GM13977 (cell line): ENCODE measurements at regions not wholly inside any gene's neighbourhood (a gene's known extent, or its start where the extent isn't known, plus 50 kb on each side); places are given as distances from the start of the nearest gene placed in this dataset.

ENCODE experiments used
- DNase-seq: peaks from one replicate; pipeline ENCODE4 v3.0.0; 2012; ENCODE audit warnings: low spot score
- CTCF ChIP-seq: IDR thresholded peaks from 2 replicates; pipeline ENCODE4 v1.5.1; 2012; ENCODE audit warnings: mild to moderate bottlenecking, control low read depth; ENCODE audit not compliant: insufficient read depth; ENCODE audit errors: extremely low read depth, missing control alignments
- in situ Hi-C: fragments of 300-500 bp; cut with MboI; formaldehyde crosslinking; loops from one replicate; pipeline ENCODE4 v1.12.0; 2022; ENCODE audit warnings: low sequenced_read_pairs, low pct_unique_long_range_greater_than_20kb, mixed read lengths, inconsistent platforms; ENCODE audit not compliant: unreplicated experiment

GRCh38 chr15:97443101-97443500, 517.4 kb upstream of the ARRDC4 start:
- no peak for DNase-seq
- no peak for TF ChIP-seq CTCF
- in situ Hi-C loops: no loop called here

GRCh38 chr15:97446138-97446537, 514.4 kb upstream of the ARRDC4 start:
- TF ChIP-seq CTCF: no peak
- no peak for DNase-seq
- in situ Hi-C loops: no loop called here

GRCh38 chr15:97456521-97457202, 503.8 kb upstream of the ARRDC4 start:
- DNase-seq: no peak
- in situ Hi-C loops: no loop called here
- no peak for TF ChIP-seq CTCF

- DNase-seq: no peak
- in situ Hi-C loops: no loop called here
- no peak for TF ChIP-seq CTCF
Measured at GRCh38 chr15:97457203-97457847, 503.2 kb upstream of the ARRDC4 start.

GRCh38 chr15:97459771-97460170, 500.7 kb upstream of the ARRDC4 start:
- in situ Hi-C loops: no loop called here
- no peak for DNase-seq
- no peak for TF ChIP-seq CTCF

GRCh38 chr15:97461226-97461625, 499.3 kb upstream of the ARRDC4 start:
- in situ Hi-C loops: no loop called here
- DNase-seq: no peak
- TF ChIP-seq CTCF: no peak
